Fibroblast of lung (primary cell): ENCODE measurements at regions not wholly inside any gene's neighbourhood (a gene's known extent, or its start where the extent isn't known, plus 50 kb on each side); places are given as distances from the start of the nearest gene placed in this dataset.

Experiments used
- DNase-seq, 2 donors: peaks; one replicate each; pipeline versions ENCODE4 v3.0.0 to v3.0.0-alpha.2; 2010; ENCODE audit warnings: low read depth in 2 of 2
- H2AFZ ChIP-seq: 2 replicates; pipeline ENCODE4 v1.5.1; 2012; ENCODE audit warnings: low read length, control low read depth, inconsistent platforms
- H3K27ac ChIP-seq: 2 replicates; pipeline ENCODE4 v1.5.1; 2011; ENCODE audit warnings: low read length, control low read depth; ENCODE audit not compliant: insufficient read depth
- H3K27me3 ChIP-seq: 2 replicates; pipeline ENCODE4 v1.5.1; 2011; ENCODE audit warnings: mild to moderate bottlenecking, low read length; ENCODE audit not compliant: control insufficient read depth, insufficient read depth
- H3K36me3 ChIP-seq: 2 replicates; pipeline ENCODE4 v1.5.1; 2011; ENCODE audit warnings: low read length; ENCODE audit not compliant: control insufficient read depth, insufficient read depth
- H3K4me1 ChIP-seq: 2 replicates; pipeline ENCODE4 v1.5.1; 2011; ENCODE audit warnings: low read length; ENCODE audit not compliant: control insufficient read depth, insufficient read depth; ENCODE audit errors: extremely low read depth
- H3K4me2 ChIP-seq: 2 replicates; pipeline ENCODE4 v1.5.1; 2011; ENCODE audit warnings: low read length, control low read depth; ENCODE audit not compliant: insufficient read depth; ENCODE audit errors: extremely low read depth
- H3K4me3 ChIP-seq, 4 experiments: fragments of 200-600 bp in 1 of 4; sonication (generic) in 1 of 4; replicated peaks in 1 of 4; 2 replicates each; pipeline ENCODE4 v1.5.1; 2011 to 2016; ENCODE audit warnings: low read length in 4 of 4, low read depth in 3 of 4, mild to moderate bottlenecking in 3 of 4, control low read depth in 2 of 4, inconsistent platforms in 1 of 4, mixed read lengths in 1 of 4; ENCODE audit not compliant: insufficient read depth in 1 of 4; ENCODE audit errors: control extremely low read depth in 1 of 4
- H3K79me2 ChIP-seq: 2 replicates; pipeline ENCODE4 v1.5.1; 2012; ENCODE audit warnings: mild to moderate bottlenecking, low read length, inconsistent platforms; ENCODE audit not compliant: control insufficient read depth, insufficient read depth
- H3K9ac ChIP-seq: 2 replicates; pipeline ENCODE4 v1.5.1; 2011; ENCODE audit warnings: mild to moderate bottlenecking, low read length, control low read depth; ENCODE audit not compliant: insufficient read depth
- H3K9me3 ChIP-seq: 2 replicates; pipeline ENCODE4 v1.5.1; 2012; ENCODE audit warnings: low read depth, low read length; ENCODE audit not compliant: control insufficient read depth, insufficient read depth
- H4K20me1 ChIP-seq: 2 replicates; pipeline ENCODE4 v1.5.1; 2011; ENCODE audit warnings: low read length; ENCODE audit not compliant: control insufficient read depth, insufficient read depth; ENCODE audit errors: extremely low read depth
- CTCF ChIP-seq, 2 donors: IDR thresholded peaks in 1 of 2; conservative IDR thresholded peaks in 1 of 2; 1 replicate in 1 of 2; 2 replicates in 1 of 2; pipeline ENCODE4 v1.5.1; 2011 to 2012; ENCODE audit warnings: low read length in 2 of 2, control low read depth in 1 of 2, inconsistent platforms in 1 of 2, low read depth in 1 of 2, mild to moderate bottlenecking in 1 of 2
- EZH2 ChIP-seq: IDR thresholded peaks from 2 replicates; pipeline ENCODE4 v1.5.1; 2012; ENCODE audit warnings: low read length, control low read depth, mild to moderate bottlenecking; ENCODE audit errors: missing control alignments

- no peaks in the 10 kb centered on the region for H3K9me3 ChIP-seq
- H2AFZ ChIP-seq: no peak overlapping the region
- H3K79me2 ChIP-seq: no peaks in the 10 kb centered on the region
These were observed 1103.3 kb upstream of the B3GALT2 start for GRCh38 chr1:194289569-194290266.

GRCh38 chr1:194288238-194288637, 1101.8 kb upstream of the B3GALT2 start:
- Histone ChIP-seq H3K4me3 (no peak overlapping the region), H2AFZ (no peak overlapping the region), H3K79me2 (no peaks in the 10 kb centered on the region), H3K4me1 (no peaks in the 10 kb centered on the region), H3K4me2 (no peak overlapping the region), H3K9ac (no peak overlapping the region), H3K36me3 (no peaks in the 10 kb centered on the region), H4K20me1 (no peaks in the 10 kb centered on the region), H3K27me3 (no peaks in the 10 kb centered on the region), H3K9me3 (no peaks in the 10 kb centered on the region), H3K27ac (no peak overlapping the region)
- no peak for TF ChIP-seq CTCF (conservative IDR thresholded peaks at IDR 0.05 in 1 of 2, IDR thresholded peaks at IDR 0.05 in 1 of 2; ENCODE audit: low read depth in 1 of 2, low read length in 2 of 2)
- DNase-seq: no peak

More at GRCh38 chr1:194289569-194290266, 1103.3 kb upstream of the B3GALT2 start:
- Histone ChIP-seq H3K4me1 (no peaks in the 10 kb centered on the region), H3K9ac (no peak overlapping the region), H3K27me3 (no peaks in the 10 kb centered on the region), H3K27ac (no peak overlapping the region), H3K4me2 (no peak overlapping the region), H3K4me3 (no peak overlapping the region), H4K20me1 (no peaks in the 10 kb centered on the region), H3K36me3 (no peaks in the 10 kb centered on the region)
- TF ChIP-seq CTCF (conservative IDR thresholded peaks at IDR 0.05 in 1 of 2, IDR thresholded peaks at IDR 0.05 in 1 of 2; ENCODE audit: low read depth in 1 of 2, low read length in 2 of 2) (no peak), EZH2 (no peak)
- no peak for DNase-seq

GRCh38 chr1:194281376-194281775, 1095.0 kb upstream of the B3GALT2 start:
- no peaks in the 10 kb centered on the region for H3K4me1 ChIP-seq
- no peak for DNase-seq
- no peak for TF ChIP-seq CTCF (conservative IDR thresholded peaks at IDR 0.05 in 1 of 2, IDR thresholded peaks at IDR 0.05 in 1 of 2; ENCODE audit: low read depth in 1 of 2, low read length in 2 of 2)
- no peak for TF ChIP-seq EZH2
- no peak overlapping the region for H3K27ac ChIP-seq
- no peaks in the 10 kb centered on the region for H3K9me3 ChIP-seq
- no peaks in the 10 kb centered on the region for H4K20me1 ChIP-seq
- no peaks in the 10 kb centered on the region for H3K36me3 ChIP-seq
- no peaks in the 10 kb centered on the region for H3K79me2 ChIP-seq
- H3K27me3 ChIP-seq: no peaks in the 10 kb centered on the region
- H3K4me2 ChIP-seq: no peak overlapping the region
- H2AFZ ChIP-seq: no peak overlapping the region
- H3K4me3 ChIP-seq: no peak overlapping the region
- H3K9ac ChIP-seq: no peak overlapping the region
